K562 (cell line): ENCODE measurements at regions not wholly inside any gene's neighbourhood (a gene's known extent, or its start where the extent isn't known, plus 50 kb on each side); places are given as distances from the start of the nearest gene placed in this dataset.
"Not testable (repeated sequence)": the region's sequence is repeated elsewhere in the genome, so short reads cannot be mapped to it uniquely, and the experiment has no call there.

Experiments
- ATAC-seq: fragments of 200-7000 bp; cut with Tn5 transposase; 3 replicates; pipeline ENCODE4 v1.9.1; 2020; ENCODE audit warnings: moderate library complexity
- BruUV-seq: library from RNA; stranded (reverse); fragments of 400-500 nt; replicated peaks from 2 replicates; lab custom pipeline; 2021; lab: Mats Ljungman, UMichigan
- CTCF ChIA-PET: fragments of 300-600 bp; formaldehyde crosslinking; extraction: SDS; loops from one replicate; lab custom pipeline; 2021; ENCODE audit warnings: low intra/inter-chr PET ratio; lab: Yijun Ruan, JAX
- POLR2A ChIA-PET: fragments of 300-600, 350-650 bp; sonication (Branson Sonifier 250); formaldehyde crosslinking; extraction: SDS; loops from one replicate; lab custom pipeline; 2021; ENCODE audit warnings: antibody characterized with exemption, inconsistent platforms; lab: Yijun Ruan, JAX
- DNase-seq, 4 experiments: peaks; one replicate each; pipeline versions ENCODE4 v3.0.0 to v3.0.0-alpha.2; 2011 to 2018; ENCODE audit warnings: low spot score in 3 of 4, mixed read lengths in 3 of 4; ENCODE audit errors: extremely low read depth in 1 of 4
- FAIRE-seq: peaks from 2 replicates; lab custom pipeline; 2011; peaks lifted over from hg19 to GRCh38; lab: Jason Lieb, UNC
- H2AFZ ChIP-seq: 2 replicates; pipeline ENCODE4 v1.6.0; 2011; ENCODE audit warnings: low read depth, low read length, control low read depth, inconsistent platforms
- H3K27ac ChIP-seq: fragments of 200-600 bp; 3 replicates; pipeline ENCODE4 v1.8.0; 2011; ENCODE audit warnings: low read depth, mild to moderate bottlenecking, control low read depth, inconsistent platforms, low read length, moderate library complexity, mixed read lengths; ENCODE audit errors: extremely low read depth
- H3K27me3 ChIP-seq, 2 experiments: fragments of 300-600 bp in 1 of 2; 2 replicates in 1 of 2; 3 replicates in 1 of 2; pipeline versions ENCODE4 v1.6.0 to v1.8.0; 2011; ENCODE audit warnings: inconsistent platforms in 2 of 2, low read length in 2 of 2, mild to moderate bottlenecking in 1 of 2, mixed read lengths in 1 of 2, moderate library complexity in 1 of 2; ENCODE audit not compliant: control insufficient read depth in 2 of 2, insufficient read depth in 2 of 2
- H3K36me3 ChIP-seq: fragments of 300-600 bp; 3 replicates; pipeline ENCODE4 v1.8.0; 2011; ENCODE audit warnings: mild to moderate bottlenecking, low read length, inconsistent platforms; ENCODE audit not compliant: control insufficient read depth, insufficient read depth
- H3K4me1 ChIP-seq, 2 experiments: fragments of 200-600 bp in 1 of 2; replicated peaks in 1 of 2; 2 replicates in 1 of 2; 3 replicates in 1 of 2; pipeline versions ENCODE4 v1.5.1 to v1.8.0; 2011; ENCODE audit warnings: inconsistent platforms in 2 of 2, low read length in 2 of 2, mild to moderate bottlenecking in 1 of 2, mixed read lengths in 1 of 2, moderate library complexity in 1 of 2; ENCODE audit not compliant: control insufficient read depth in 2 of 2, insufficient read depth in 2 of 2
- H3K4me2 ChIP-seq: 2 replicates; pipeline ENCODE4 v1.6.1; 2011; ENCODE audit warnings: low read length, control low read depth, inconsistent platforms, mixed read lengths; ENCODE audit not compliant: insufficient read depth
- H3K4me3 ChIP-seq: fragments of 200-600 bp; sonication (generic), shearing (Covaris generic); 2 replicates; pipeline ENCODE4 v1.5.1; 2016; ENCODE audit warnings: control low read depth, inconsistent platforms
- H3K79me2 ChIP-seq: fragments of 200-600 bp; 3 replicates; pipeline ENCODE4 v1.8.0; 2011; ENCODE audit warnings: low read length, inconsistent platforms; ENCODE audit not compliant: control insufficient read depth, insufficient read depth
- H3K9ac ChIP-seq, 2 experiments: 2 replicates each; pipeline versions ENCODE4 v1.6.0 to v1.6.1; 2011; ENCODE audit warnings: low read depth in 2 of 2, low read length in 2 of 2, control low read depth in 1 of 2, inconsistent platforms in 1 of 2, mild to moderate bottlenecking in 1 of 2, mixed read lengths in 1 of 2; ENCODE audit not compliant: insufficient read depth in 1 of 2
- H3K9me1 ChIP-seq: one replicate; pipeline ENCODE4 v1.6.0; 2011; ENCODE audit warnings: inconsistent platforms, mild to moderate bottlenecking, low read length, moderate library complexity; ENCODE audit not compliant: control insufficient read depth, insufficient read depth
- H3K9me3 ChIP-seq: replicated peaks from 2 replicates; pipeline ENCODE4 v1.5.1; 2011; ENCODE audit warnings: low read depth, low read length, inconsistent platforms; ENCODE audit not compliant: control insufficient read depth, insufficient read depth
- H4K20me1 ChIP-seq: replicated peaks from 2 replicates; pipeline ENCODE4 v1.6.1; 2011; ENCODE audit warnings: low read length, inconsistent platforms, mixed read lengths; ENCODE audit not compliant: control insufficient read depth, insufficient read depth
- ZNF407 ChIP-seq: fragments of 450-650 bp; IDR thresholded peaks from 2 replicates; pipeline ENCODE4 v1.6.1; 2016; ENCODE audit warnings: low read depth
- ZNF431 ChIP-seq: sonication (generic); formaldehyde crosslinking; IDR thresholded peaks from 2 replicates; pipeline ENCODE4 v1.8.0; 2022; ENCODE audit warnings: mild to moderate bottlenecking, missing genetic modification reagents
- WGBS: fragments of 100-300 bp; shearing (Covaris generic); methylation state at CpG from one replicate; pipeline ENCODE4 v1.1.6; 2016; ENCODE audit warnings: low coverage, mixed read lengths; ENCODE audit not compliant: insufficient coverage; ENCODE audit errors: missing lambda C conversion rate; 5-methylcytosine and 5-hydroxymethylcytosine counted together
- in situ Hi-C: fragments of 300-500 bp; cut with MboI; formaldehyde crosslinking; loops from 4 replicates; pipeline ENCODE4 v1.15.0; 2018; ENCODE audit warnings: inconsistent platforms, mixed read lengths
- intact Hi-C: fragments of 100-400 bp; cut with micrococcal nuclease; formaldehyde crosslinking; loops from 2 replicates; pipeline ENCODE4 v1.14.2; 2022

- no peak for TF ChIP-seq ZNF407
Measured at GRCh38 chr2:195434346-195434745, 222.7 kb upstream of the SLC39A10 start (continued).

DNA sequence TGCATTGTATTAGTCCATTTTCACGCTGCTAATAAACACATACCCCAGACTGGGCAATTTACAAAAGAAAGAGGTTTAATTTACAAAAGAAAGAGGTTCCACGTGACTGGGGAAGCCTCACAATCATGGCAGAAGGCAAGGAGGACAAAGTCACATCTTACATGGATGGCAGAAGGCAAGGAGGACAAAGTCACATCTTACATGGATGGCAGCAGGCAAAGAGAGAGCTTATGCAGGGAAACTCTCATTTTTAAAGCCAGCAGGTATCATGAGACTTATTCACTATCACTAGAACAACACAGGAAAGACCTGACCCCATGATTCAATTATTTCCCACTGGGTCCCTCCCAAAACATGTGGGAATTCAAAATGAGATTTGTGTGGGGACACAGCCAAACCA, 223.3 kb upstream of the SLC39A10 start:
- FAIRE-seq, H2AFZ ChIP-seq, intact Hi-C loops, H3K27me3 ChIP-seq, H3K4me1 ChIP-seq, BruUV-seq, H3K4me3 ChIP-seq, POLR2A ChIA-PET, H4K20me1 ChIP-seq, H3K9me3 ChIP-seq, ATAC-seq, H3K4me2 ChIP-seq, in situ Hi-C loops, H3K9ac ChIP-seq, CTCF ChIA-PET, H3K27ac ChIP-seq, DNase-seq, H3K79me2 ChIP-seq: not testable (repeated sequence)
- WGBS: no CpG with 5 or more reads among the region's 2 CpGs
- TF ChIP-seq ZNF431 (CRISPR knock-in tag): peak; percentile 97
- TF ChIP-seq, all 486 proteins: peak for 1; not testable (repeated sequence) for 485
- not testable (repeated sequence) for H3K36me3 ChIP-seq, H3K9me1 ChIP-seq
